ENCODE measurements at regions not wholly inside any gene's neighbourhood (a gene's known extent, or its start where the extent isn't known, plus 50 kb on each side); places are given as distances from the start of the nearest gene placed in this dataset.

DNA sequence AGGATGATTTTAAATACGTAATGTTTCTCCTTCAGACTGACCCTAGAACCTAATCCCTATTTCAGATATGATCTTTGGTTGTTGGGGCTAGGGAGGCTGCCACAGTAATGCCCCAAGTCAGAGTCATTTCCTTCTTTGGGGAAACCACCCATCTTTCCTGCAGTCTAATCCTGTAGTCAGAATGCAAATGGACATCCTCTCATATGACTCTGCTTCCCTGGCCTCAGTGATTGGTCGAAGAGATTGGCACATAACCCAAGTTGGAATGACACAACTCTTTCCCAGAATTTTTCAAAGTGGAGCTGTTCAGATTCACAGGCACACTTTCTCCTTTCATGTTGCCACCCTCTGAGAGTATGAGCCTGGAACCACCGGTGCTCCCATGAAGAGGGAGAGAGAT lies 58.8 kb upstream of the ZNF644 start:
- Histone ChIP-seq H3K56ac (replicated peaks; ENCODE audit: insufficient read length, low read depth, low read length) (no peak overlapping the region), H3K23me2 (ENCODE audit: low read depth, low read length) (no peaks in the 10 kb centered on the region), H2BK20ac (ENCODE audit: low read length) (no peak overlapping the region), H3K18ac (ENCODE audit: extremely low read depth, low read length) (no peak overlapping the region), H2BK15ac (ENCODE audit: low read length) (no peak overlapping the region), H3K4me1 (replicated peaks in 1 of 4; ENCODE audit: control insufficient read depth in 3 of 4, insufficient read depth in 4 of 4, low read length in 3 of 4) (0 out of 7 replicates have a peak, but pooled peaks cover 0 to 2% (median 0%) of the 10 kb centered on the region in 4 experiments), H4K91ac (replicated peaks; ENCODE audit: insufficient read length, low read length) (no peak overlapping the region), H4K5ac (ENCODE audit: insufficient read length, low read depth, low read length) (no peak overlapping the region), H3K36me3 (ENCODE audit: control insufficient read depth in 2 of 4, insufficient read depth in 4 of 4, low read length in 3 of 4) (no peaks in the 10 kb centered on the region), H2BK12ac (ENCODE audit: low read depth, low read length) (no peak overlapping the region), H2AK5ac (ENCODE audit: low read depth, low read length) (no peak overlapping the region), H3K9ac (replicated peaks in 1 of 4; ENCODE audit: extremely low read depth in 1 of 4, low read depth in 3 of 4, low read length in 3 of 4) (no peak overlapping the region), H3K14ac (ENCODE audit: insufficient read length) (no peak overlapping the region), H2AFZ (ENCODE audit: low read length) (no peak overlapping the region), H3K79me1 (ENCODE audit: low read depth, low read length) (no peaks in the 10 kb centered on the region), H3K27ac (ENCODE audit: low read depth, low read length) (no peak overlapping the region), H3K79me2 (ENCODE audit: control insufficient read depth in 1 of 2, insufficient read depth in 2 of 2, low read length in 2 of 2) (no peaks in the 10 kb centered on the region), H2BK5ac (ENCODE audit: low read depth, low read length) (no peak overlapping the region), H4K20me1 (replicated peaks in 1 of 2; ENCODE audit: control insufficient read depth in 1 of 2, insufficient read depth in 2 of 2, low read length in 2 of 2) (no peaks in the 10 kb centered on the region), H3K4ac (replicated peaks; ENCODE audit: insufficient read length, low read depth, low read length) (no peak overlapping the region), H2BK120ac (replicated peaks; ENCODE audit: low read depth, low read length) (no peak overlapping the region), H3K4me3 (ENCODE audit: extremely low read depth in 1 of 4, insufficient read depth in 2 of 4, low read depth in 3 of 4, low read length in 4 of 4) (no peak overlapping the region), H3K27me3 (replicated peaks in 1 of 4; ENCODE audit: control insufficient read depth in 3 of 4, extremely low read depth in 1 of 4, insufficient read depth in 3 of 4, low read length in 3 of 4) (no peaks in the 10 kb centered on the region), H3K9me3 (ENCODE audit: insufficient read depth in 2 of 2, low read depth in 1 of 2, low read length in 1 of 2) (no peaks in the 10 kb centered on the region; a peak in 1 of 4 replicates), H3K4me2 (ENCODE audit: insufficient read depth in 1 of 2, low read depth in 2 of 2, low read length in 2 of 2) (no peak overlapping the region), H3K23ac (ENCODE audit: insufficient read length) (no peak overlapping the region), H4K8ac (ENCODE audit: extremely low read depth, insufficient read depth, low read length) (no peak overlapping the region)
- FAIRE-seq (no peak), DNase-seq (ENCODE audit: low read depth in 1 of 2, low spot score in 2 of 2) (no peak)
- ChIA-PET POLR2A (ENCODE audit: partially characterized antibody) (no interaction called here), CTCF (ENCODE audit: partially characterized antibody) (interaction anchor here (1.1 to 1.5 kb wide), 2 partner anchors 84 to 85 kb away, joined by 3 read pairs; no protein-coding TSS in a partner anchor)
- WGBS, 2 experiments (ENCODE audit: extremely low coverage in 1 of 2, insufficient coverage in 1 of 2, insufficient read length in 1 of 2, insufficient replicate concordance in 2 of 2, low coverage in 1 of 2, low lambda C conversion rate in 2 of 2, missing lambda C conversion rate in 1 of 2): 89% methylated on average over 3 of the region's 3 CpGs; no CpG with 5 or more reads in 1 of the 2 experiments
- TF ChIP-seq, protein P1, sequence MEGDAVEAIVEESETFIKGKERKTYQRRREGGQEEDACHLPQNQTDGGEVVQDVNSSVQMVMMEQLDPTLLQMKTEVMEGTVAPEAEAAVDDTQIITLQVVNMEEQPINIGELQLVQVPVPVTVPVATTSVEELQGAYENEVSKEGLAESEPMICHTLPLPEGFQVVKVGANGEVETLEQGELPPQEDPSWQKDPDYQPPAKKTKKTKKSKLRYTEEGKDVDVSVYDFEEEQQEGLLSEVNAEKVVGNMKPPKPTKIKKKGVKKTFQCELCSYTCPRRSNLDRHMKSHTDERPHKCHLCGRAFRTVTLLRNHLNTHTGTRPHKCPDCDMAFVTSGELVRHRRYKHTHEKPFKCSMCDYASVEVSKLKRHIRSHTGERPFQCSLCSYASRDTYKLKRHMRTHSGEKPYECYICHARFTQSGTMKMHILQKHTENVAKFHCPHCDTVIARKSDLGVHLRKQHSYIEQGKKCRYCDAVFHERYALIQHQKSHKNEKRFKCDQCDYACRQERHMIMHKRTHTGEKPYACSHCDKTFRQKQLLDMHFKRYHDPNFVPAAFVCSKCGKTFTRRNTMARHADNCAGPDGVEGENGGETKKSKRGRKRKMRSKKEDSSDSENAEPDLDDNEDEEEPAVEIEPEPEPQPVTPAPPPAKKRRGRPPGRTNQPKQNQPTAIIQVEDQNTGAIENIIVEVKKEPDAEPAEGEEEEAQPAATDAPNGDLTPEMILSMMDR (IDR thresholded peaks at IDR 0.05; ENCODE audit: control extremely low read depth in 1 of 3, insufficient read depth in 1 of 3, low read depth in 1 of 3, low read length in 3 of 3): no peak
- TF ChIP-seq KDM5A (IDR thresholded peaks at IDR 0.05; ENCODE audit: low read length) (no peak), BRCA1 (IDR thresholded peaks at IDR 0.05; ENCODE audit: low read depth, low read length) (no peak), SIX5 (IDR thresholded peaks at IDR 0.05; ENCODE audit: low read depth, low read length) (no peak), SIN3A (conservative IDR thresholded peaks at IDR 0.05 in 1 of 2, IDR thresholded peaks at IDR 0.05 in 1 of 2; ENCODE audit: low read depth in 1 of 2, low read length in 2 of 2) (no peak), KDM4A (IDR thresholded peaks at IDR 0.05; ENCODE audit: low read depth, low read length, severe bottlenecking) (no peak), CBX5 (IDR thresholded peaks at IDR 0.05; ENCODE audit: low read depth, low read length) (no peak), GTF2F1 (IDR thresholded peaks at IDR 0.05; ENCODE audit: borderline replicate concordance, low read depth, low read length) (no peak), CEBPB (IDR thresholded peaks at IDR 0.05; ENCODE audit: low read depth, low read length) (no peak), MAFK (IDR thresholded peaks at IDR 0.05; ENCODE audit: low read depth, low read length) (no peak), POLR2AphosphoS5 (IDR thresholded peaks at IDR 0.05; ENCODE audit: low read depth, low read length) (no peak), HDAC2 (IDR thresholded peaks at IDR 0.05; ENCODE audit: borderline replicate concordance in 1 of 2, low read depth in 2 of 2, low read length in 2 of 2) (no peak)

Data from H1 (cell line).